Endodermal cell (in vitro differentiated cells): ENCODE measurements at regions not wholly inside any gene's neighbourhood (a gene's known extent, or its start where the extent isn't known, plus 50 kb on each side); places are given as distances from the start of the nearest gene placed in this dataset.

Experiments
- DNase-seq: peaks from one replicate; pipeline ENCODE4 v3.0.0-alpha.2; 2017
- H3K27ac ChIP-seq: 2 replicates; pipeline ENCODE4 v1.5.1; 2013; ENCODE audit warnings: mild to moderate bottlenecking, low read depth, low read length, moderate library complexity
- H3K27me3 ChIP-seq: 2 replicates; pipeline ENCODE4 v1.6.1; 2013; ENCODE audit warnings: mild to moderate bottlenecking, low read length, moderate library complexity; ENCODE audit not compliant: insufficient read depth, control insufficient read depth, poor library complexity, severe bottlenecking
- H3K36me3 ChIP-seq: 2 replicates; pipeline ENCODE4 v1.7.0; 2013; ENCODE audit warnings: mild to moderate bottlenecking, low read length, moderate library complexity; ENCODE audit not compliant: control insufficient read depth, insufficient read depth
- H3K4me1 ChIP-seq: one replicate; pipeline ENCODE4 v1.7.0; 2013; ENCODE audit warnings: low read length; ENCODE audit not compliant: control insufficient read depth, insufficient read depth
- H3K4me3 ChIP-seq: 2 replicates; pipeline ENCODE4 v1.5.1; 2013; ENCODE audit warnings: mild to moderate bottlenecking, low read length, moderate library complexity
- H3K9ac ChIP-seq: 2 replicates; pipeline ENCODE4 v1.6.1; 2013; ENCODE audit warnings: mild to moderate bottlenecking, low read length, moderate library complexity; ENCODE audit not compliant: poor library complexity, severe bottlenecking; ENCODE audit errors: extremely low read depth
- H3K9me3 ChIP-seq: 2 replicates; pipeline ENCODE4 v1.6.1; 2013; ENCODE audit warnings: mild to moderate bottlenecking, low read length, moderate library complexity; ENCODE audit not compliant: control insufficient read depth
- H3K27ac Mint-ChIP-seq: 2 replicates; pipeline ENCODE4 v1.8.0; 2020; ENCODE audit warnings: mixed read lengths
- H3K27me3 Mint-ChIP-seq: 2 replicates; pipeline ENCODE4 v1.8.0; 2021; ENCODE audit warnings: mild to moderate bottlenecking, mixed read lengths; ENCODE audit not compliant: insufficient read depth
- H3K36me3 Mint-ChIP-seq: 2 replicates; pipeline ENCODE4 v1.8.0; 2020; ENCODE audit warnings: low read depth, mixed read lengths
- H3K4me1 Mint-ChIP-seq: 2 replicates; pipeline ENCODE4 v1.8.0; 2020; ENCODE audit warnings: mixed read lengths
- H3K4me3 Mint-ChIP-seq: 2 replicates; pipeline ENCODE4 v1.8.0; 2020; ENCODE audit warnings: mild to moderate bottlenecking, moderate library complexity, mixed read lengths
- H3K9me3 Mint-ChIP-seq: 2 replicates; pipeline ENCODE4 v1.8.0; 2020; ENCODE audit warnings: mild to moderate bottlenecking, mixed read lengths
- CTCF ChIP-seq: fragments of 200-600 bp; sonication (generic); conservative IDR thresholded peaks from 2 replicates; pipeline ENCODE4 v1.5.0; 2021; ENCODE audit warnings: antibody characterized with exemption, mild to moderate bottlenecking
- WGBS, 2 experiments: methylation state at CpG; one replicate each; pipeline versions ENCODE4 v1.1.5 to v1.1.7; 2013; ENCODE audit warnings: missing lambda C conversion rate in 2 of 2, mixed read lengths in 1 of 2; ENCODE audit not compliant: insufficient coverage in 1 of 2, insufficient read length in 1 of 2; 5-methylcytosine and 5-hydroxymethylcytosine counted together

GRCh38 chr17:63275318-63275970 lies 170.7 kb downstream of the CYB561 start:
- 91 to 100% methylated on average over 1 of the region's 1 CpG for WGBS, 2 experiments
- H3K4me1 Mint-ChIP-seq, result no peaks in the 10 kb centered on the region

GRCh38 chr17:63275971-63276745 lies 169.9 kb downstream of the CYB561 start:
- WGBS, 2 experiments, result 87 to 88% methylated on average over 1 to 2 of the region's 2 CpGs
- Histone ChIP-seq H3K36me3 (no peaks in the 10 kb centered on the region), H3K27me3 (no peaks in the 10 kb centered on the region), H3K4me1 (no peaks in the 10 kb centered on the region), H3K9ac (no peak overlapping the region), H3K27ac (no peak overlapping the region), H3K4me3 (no peak overlapping the region), H3K9me3 (peaks cover 5% of the 10 kb centered on the region)
- no peak for DNase-seq
- TF ChIP-seq CTCF, result no peak
- no peaks in the 10 kb centered on the region for H3K4me1 Mint-ChIP-seq
- H3K9me3 Mint-ChIP-seq, result no peaks in the 10 kb centered on the region
- no peaks in the 10 kb centered on the region for H3K36me3 Mint-ChIP-seq
- H3K4me3 Mint-ChIP-seq, result no peak overlapping the region
- H3K27me3 Mint-ChIP-seq, result no peaks in the 10 kb centered on the region
- H3K27ac Mint-ChIP-seq, result no peak overlapping the region

More at GRCh38 chr17:63275318-63275970, 170.7 kb downstream of the CYB561 start:
- Histone ChIP-seq H3K4me3 (no peak overlapping the region), H3K4me1 (no peaks in the 10 kb centered on the region), H3K27me3 (no peaks in the 10 kb centered on the region), H3K9ac (no peak overlapping the region), H3K27ac (no peak overlapping the region), H3K36me3 (no peaks in the 10 kb centered on the region), H3K9me3 (peaks cover 5% of the 10 kb centered on the region)
- Mint-ChIP-seq H3K9me3 (no peaks in the 10 kb centered on the region), H3K36me3 (no peaks in the 10 kb centered on the region), H3K27me3 (no peaks in the 10 kb centered on the region), H3K27ac (no peak overlapping the region), H3K4me3 (no peak overlapping the region)
- DNase-seq, result no peak
- TF ChIP-seq CTCF, result no peak

- H3K9ac ChIP-seq, result no peak overlapping the region
Observed at GRCh38 chr17:63276821-63277220, 169.3 kb downstream of the CYB561 start.

More at GRCh38 chr17:63276821-63277220, 169.3 kb downstream of the CYB561 start:
- no peak for DNase-seq
- H3K4me3 Mint-ChIP-seq, result no peak overlapping the region
- Histone ChIP-seq H3K27me3 (no peaks in the 10 kb centered on the region), H3K4me3 (no peak overlapping the region), H3K4me1 (no peaks in the 10 kb centered on the region), H3K9me3 (peaks cover 5% of the 10 kb centered on the region), H3K27ac (no peak overlapping the region), H3K36me3 (no peaks in the 10 kb centered on the region)
- H3K36me3 Mint-ChIP-seq, result no peaks in the 10 kb centered on the region
- H3K9me3 Mint-ChIP-seq, result no peaks in the 10 kb centered on the region
- H3K4me1 Mint-ChIP-seq, result no peaks in the 10 kb centered on the region
- no peaks in the 10 kb centered on the region for H3K27me3 Mint-ChIP-seq
- WGBS, 2 experiments, result 96 to 100% methylated on average over 2 to 3 of the region's 3 CpGs
- no peak for TF ChIP-seq CTCF
- H3K27ac Mint-ChIP-seq, result no peak overlapping the region
